ENCODE measurements at regions not wholly inside any gene's neighbourhood (a gene's known extent, or its start where the extent isn't known, plus 50 kb on each side); places are given as distances from the start of the nearest gene placed in this dataset.
A peak's percentile ranks its signal among the peaks of the same experiment; 100 is the strongest.

GRCh38 chr13:111639196-111639705, 318.8 kb downstream of the TEX29 start:
- no peak overlapping the region for H3K4me2 ChIP-seq (ENCODE audit: insufficient read depth, insufficient read length, low read length)
- H4K20me1 ChIP-seq (ENCODE audit: control insufficient read depth, insufficient read depth, insufficient read length) = no peaks in the 10 kb centered on the region
- no peaks in the 10 kb centered on the region for H3K27me3 ChIP-seq (ENCODE audit: insufficient read depth, low read length)
- no peak overlapping the region for H3K4ac ChIP-seq (ENCODE audit: low read depth, low read length)
- H2AK5ac ChIP-seq (ENCODE audit: insufficient read length, low read length) = no peak overlapping the region
- TF ChIP-seq, protein P1, sequence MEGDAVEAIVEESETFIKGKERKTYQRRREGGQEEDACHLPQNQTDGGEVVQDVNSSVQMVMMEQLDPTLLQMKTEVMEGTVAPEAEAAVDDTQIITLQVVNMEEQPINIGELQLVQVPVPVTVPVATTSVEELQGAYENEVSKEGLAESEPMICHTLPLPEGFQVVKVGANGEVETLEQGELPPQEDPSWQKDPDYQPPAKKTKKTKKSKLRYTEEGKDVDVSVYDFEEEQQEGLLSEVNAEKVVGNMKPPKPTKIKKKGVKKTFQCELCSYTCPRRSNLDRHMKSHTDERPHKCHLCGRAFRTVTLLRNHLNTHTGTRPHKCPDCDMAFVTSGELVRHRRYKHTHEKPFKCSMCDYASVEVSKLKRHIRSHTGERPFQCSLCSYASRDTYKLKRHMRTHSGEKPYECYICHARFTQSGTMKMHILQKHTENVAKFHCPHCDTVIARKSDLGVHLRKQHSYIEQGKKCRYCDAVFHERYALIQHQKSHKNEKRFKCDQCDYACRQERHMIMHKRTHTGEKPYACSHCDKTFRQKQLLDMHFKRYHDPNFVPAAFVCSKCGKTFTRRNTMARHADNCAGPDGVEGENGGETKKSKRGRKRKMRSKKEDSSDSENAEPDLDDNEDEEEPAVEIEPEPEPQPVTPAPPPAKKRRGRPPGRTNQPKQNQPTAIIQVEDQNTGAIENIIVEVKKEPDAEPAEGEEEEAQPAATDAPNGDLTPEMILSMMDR (conservative IDR thresholded peaks at IDR 0.05) = no peak
- Mint-ChIP-seq H3K4me1 (peaks cover 35 to 42% of the 10 kb centered on the region in 2 experiments), H3K4me3 (no peak overlapping the region), H3K27ac (no peak overlapping the region), H3K27me3 (ENCODE audit: low read depth) (peaks cover 5% of the 10 kb centered on the region), H3K36me3 (ENCODE audit: insufficient read depth in 1 of 3, low read depth in 3 of 3) (no peaks in the 10 kb centered on the region), H3K9me3 (peaks cover 0 to 3% of the 10 kb centered on the region in 2 experiments; a peak in 1 of 5 replicates)
- no peak overlapping the region for H3K18ac ChIP-seq (ENCODE audit: insufficient read length, low read depth, low read length)
- H3K56ac ChIP-seq (ENCODE audit: insufficient read length, low read depth, low read length) = no peak overlapping the region
- H2BK12ac ChIP-seq (ENCODE audit: insufficient read length, low read depth, low read length) = no peak overlapping the region
- H3K14ac ChIP-seq (ENCODE audit: insufficient read depth, low read length) = no peak overlapping the region
- no CpG with 5 or more reads among the region's 10 CpGs for WGBS (ENCODE audit: extremely low coverage, insufficient read length, low lambda C conversion rate)
- H3K23ac ChIP-seq (ENCODE audit: insufficient read length, low read depth, low read length) = no peak overlapping the region
- peaks cover 3% of the 10 kb centered on the region for H3K23me2 ChIP-seq (ENCODE audit: insufficient read length, low read depth, low read length, poor library complexity, severe bottlenecking)
- H3K79me1 ChIP-seq (ENCODE audit: insufficient read depth, low read depth, low read length, poor library complexity, severe bottlenecking) = no peaks in the 10 kb centered on the region
- H2BK5ac ChIP-seq (ENCODE audit: insufficient read length, low read length) = no peak overlapping the region
- no peak overlapping the region for H2AFZ ChIP-seq (ENCODE audit: low read length)
- H2BK15ac ChIP-seq (ENCODE audit: low read depth, low read length) = no peak overlapping the region
- H3K27ac ChIP-seq (ENCODE audit: insufficient read length, low read depth, low read length) = no peak overlapping the region
- no peak overlapping the region for H4K5ac ChIP-seq (ENCODE audit: insufficient read length, low read depth, low read length)
- no peak overlapping the region for H4K91ac ChIP-seq (ENCODE audit: insufficient read length, low read depth, low read length)
- DNase-seq = peak; percentile 10
- H3K79me2 ChIP-seq (ENCODE audit: insufficient read depth, low read length) = no peaks in the 10 kb centered on the region
- no peak overlapping the region for H4K8ac ChIP-seq (replicated peaks; ENCODE audit: insufficient read length, low read depth, low read length)
- H3T11ph ChIP-seq (ENCODE audit: low read length) = no peak overlapping the region
- no peak overlapping the region for H3K9ac ChIP-seq (ENCODE audit: extremely low read depth, insufficient read length, low read length)
- H2BK120ac ChIP-seq (ENCODE audit: low read depth, low read length, poor library complexity, severe bottlenecking) = no peak overlapping the region
- peaks cover 7% of the 10 kb centered on the region; the same call in 1 of the 2 replicates for H3K4me1 ChIP-seq (ENCODE audit: insufficient read depth, low read length)
- no peak overlapping the region for H2BK20ac ChIP-seq (ENCODE audit: low read depth, low read length, poor library complexity, severe bottlenecking)
- H3K9me3 ChIP-seq (ENCODE audit: control insufficient read depth, low read depth, low read length) = no peaks in the 10 kb centered on the region
